Ishikawa (cell line): ENCODE measurements at regions not wholly inside any gene's neighbourhood (a gene's known extent, or its start where the extent isn't known, plus 50 kb on each side); places are given as distances from the start of the nearest gene placed in this dataset.

ENCODE experiments used
- CEBPB ChIP-seq: IDR thresholded peaks from 2 replicates; pipeline ENCODE4 v1.6.1; 2012
- CREB1 ChIP-seq: IDR thresholded peaks from 2 replicates; pipeline ENCODE4 v1.6.1; 2012; ENCODE audit warnings: low read depth
- EGR1 ChIP-seq: IDR thresholded peaks from 2 replicates; pipeline ENCODE4 v1.6.1; 2012
- EP300 ChIP-seq: IDR thresholded peaks from 2 replicates; pipeline ENCODE4 v1.6.1; 2012; ENCODE audit warnings: borderline replicate concordance
- FOXM1 ChIP-seq: IDR thresholded peaks from 2 replicates; pipeline ENCODE4 v1.6.1; 2012; ENCODE audit warnings: low read depth, borderline replicate concordance
- NFIC ChIP-seq: IDR thresholded peaks from 2 replicates; pipeline ENCODE4 v1.6.1; 2012
- RAD21 ChIP-seq: IDR thresholded peaks from 2 replicates; pipeline ENCODE4 v1.6.1; 2012; ENCODE audit warnings: low read depth
- TAF1 ChIP-seq: IDR thresholded peaks from 2 replicates; pipeline ENCODE4 v1.6.1; 2012; ENCODE audit warnings: low read depth, mild to moderate bottlenecking
- TCF12 ChIP-seq: IDR thresholded peaks from 2 replicates; pipeline ENCODE4 v1.6.1; 2012; ENCODE audit warnings: low read depth
- TEAD4 ChIP-seq: IDR thresholded peaks from 2 replicates; pipeline ENCODE4 v1.6.1; 2012
- YY1 ChIP-seq: IDR thresholded peaks from 2 replicates; pipeline ENCODE4 v1.6.1; 2012; ENCODE audit warnings: low read depth
- ZBTB7A ChIP-seq: IDR thresholded peaks from 2 replicates; pipeline ENCODE4 v1.6.1; 2012; ENCODE audit warnings: low read depth
- TF ChIP-seq, protein P1 (sequence below): IDR thresholded peaks from 2 replicates; pipeline ENCODE4 v1.6.1; 2012
- TF ChIP-seq, protein P2 (sequence below): IDR thresholded peaks from 2 replicates; pipeline ENCODE4 v1.6.1; 2012
- TF ChIP-seq, protein P3 (sequence below): IDR thresholded peaks from 2 replicates; pipeline ENCODE4 v1.6.1; 2012; ENCODE audit warnings: low read depth, mild to moderate bottlenecking

GRCh38 chr9:129240581-129241211 lies 62.6 kb upstream of the IER5L start:
- TF ChIP-seq FOXM1: no peak
- TF ChIP-seq, protein P1, sequence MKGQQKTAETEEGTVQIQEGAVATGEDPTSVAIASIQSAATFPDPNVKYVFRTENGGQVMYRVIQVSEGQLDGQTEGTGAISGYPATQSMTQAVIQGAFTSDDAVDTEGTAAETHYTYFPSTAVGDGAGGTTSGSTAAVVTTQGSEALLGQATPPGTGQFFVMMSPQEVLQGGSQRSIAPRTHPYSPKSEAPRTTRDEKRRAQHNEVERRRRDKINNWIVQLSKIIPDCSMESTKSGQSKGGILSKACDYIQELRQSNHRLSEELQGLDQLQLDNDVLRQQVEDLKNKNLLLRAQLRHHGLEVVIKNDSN: no peak
- no peak for TF ChIP-seq YY1
- TF ChIP-seq ZBTB7A: no peak
- no peak for TF ChIP-seq EGR1
- no peak for TF ChIP-seq CEBPB
- TF ChIP-seq TCF12: no peak
- no peak for TF ChIP-seq NFIC
- no peak for TF ChIP-seq RAD21
- TF ChIP-seq, protein P2, sequence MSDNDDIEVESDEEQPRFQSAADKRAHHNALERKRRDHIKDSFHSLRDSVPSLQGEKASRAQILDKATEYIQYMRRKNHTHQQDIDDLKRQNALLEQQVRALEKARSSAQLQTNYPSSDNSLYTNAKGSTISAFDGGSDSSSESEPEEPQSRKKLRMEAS: no peak
- TF ChIP-seq CREB1: no peak
- no peak for TF ChIP-seq TEAD4
- TF ChIP-seq, protein P3, sequence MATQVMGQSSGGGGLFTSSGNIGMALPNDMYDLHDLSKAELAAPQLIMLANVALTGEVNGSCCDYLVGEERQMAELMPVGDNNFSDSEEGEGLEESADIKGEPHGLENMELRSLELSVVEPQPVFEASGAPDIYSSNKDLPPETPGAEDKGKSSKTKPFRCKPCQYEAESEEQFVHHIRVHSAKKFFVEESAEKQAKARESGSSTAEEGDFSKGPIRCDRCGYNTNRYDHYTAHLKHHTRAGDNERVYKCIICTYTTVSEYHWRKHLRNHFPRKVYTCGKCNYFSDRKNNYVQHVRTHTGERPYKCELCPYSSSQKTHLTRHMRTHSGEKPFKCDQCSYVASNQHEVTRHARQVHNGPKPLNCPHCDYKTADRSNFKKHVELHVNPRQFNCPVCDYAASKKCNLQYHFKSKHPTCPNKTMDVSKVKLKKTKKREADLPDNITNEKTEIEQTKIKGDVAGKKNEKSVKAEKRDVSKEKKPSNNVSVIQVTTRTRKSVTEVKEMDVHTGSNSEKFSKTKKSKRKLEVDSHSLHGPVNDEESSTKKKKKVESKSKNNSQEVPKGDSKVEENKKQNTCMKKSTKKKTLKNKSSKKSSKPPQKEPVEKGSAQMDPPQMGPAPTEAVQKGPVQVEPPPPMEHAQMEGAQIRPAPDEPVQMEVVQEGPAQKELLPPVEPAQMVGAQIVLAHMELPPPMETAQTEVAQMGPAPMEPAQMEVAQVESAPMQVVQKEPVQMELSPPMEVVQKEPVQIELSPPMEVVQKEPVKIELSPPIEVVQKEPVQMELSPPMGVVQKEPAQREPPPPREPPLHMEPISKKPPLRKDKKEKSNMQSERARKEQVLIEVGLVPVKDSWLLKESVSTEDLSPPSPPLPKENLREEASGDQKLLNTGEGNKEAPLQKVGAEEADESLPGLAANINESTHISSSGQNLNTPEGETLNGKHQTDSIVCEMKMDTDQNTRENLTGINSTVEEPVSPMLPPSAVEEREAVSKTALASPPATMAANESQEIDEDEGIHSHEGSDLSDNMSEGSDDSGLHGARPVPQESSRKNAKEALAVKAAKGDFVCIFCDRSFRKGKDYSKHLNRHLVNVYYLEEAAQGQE: no peak
- TF ChIP-seq TAF1: no peak
- TF ChIP-seq EP300: no peak

GRCh38 chr9:129239946-129240490 lies 62.0 kb upstream of the IER5L start:
- TF ChIP-seq CEBPB (no peak), EP300 (no peak), YY1 (no peak), EGR1 (no peak), NFIC (no peak), CREB1 (no peak), TEAD4 (no peak), ZBTB7A (no peak), TAF1 (no peak)
- TF ChIP-seq, protein P1: no peak
- TF ChIP-seq, protein P2: no peak
- TF ChIP-seq, protein P3: no peak

DNA sequence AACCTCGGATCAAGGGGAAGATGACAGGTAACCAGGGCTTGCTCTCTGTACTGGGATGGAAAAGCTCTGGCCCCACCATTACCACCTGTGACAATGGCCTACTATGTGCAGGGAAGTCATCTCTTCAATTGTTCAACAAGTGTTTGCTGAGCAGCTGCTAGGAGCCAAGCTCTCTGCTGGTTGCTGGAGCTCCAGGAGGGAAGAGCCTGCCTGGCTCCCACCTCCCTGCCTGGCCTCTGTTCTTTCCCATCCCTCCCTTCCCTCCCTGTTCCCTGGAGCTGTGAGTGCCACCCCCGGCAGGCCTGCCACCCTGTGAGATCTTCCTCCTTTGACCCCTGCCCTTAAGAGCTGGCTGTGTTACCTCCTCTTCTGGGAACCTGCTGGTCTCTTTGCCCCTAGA lies 59.7 kb upstream of the IER5L start:
- TF ChIP-seq, protein P1: no peak
- TF ChIP-seq YY1 (no peak), RAD21 (no peak), TCF12 (no peak), CEBPB (no peak), TAF1 (no peak), TEAD4 (no peak), NFIC (no peak), CREB1 (no peak), EP300 (no peak), FOXM1 (no peak), ZBTB7A (no peak)
- TF ChIP-seq, protein P3: no peak
- TF ChIP-seq, protein P2: no peak
